B cell (primary cell): ENCODE measurements at regions not wholly inside any gene's neighbourhood (a gene's known extent, or its start where the extent isn't known, plus 50 kb on each side); places are given as distances from the start of the nearest gene placed in this dataset.

Experiments
- ATAC-seq: fragments of 200-7000 bp; cut with Tn5 transposase; one replicate; pipeline ENCODE4 v1.10.0; 2021; ENCODE audit warnings: low read depth, mild to moderate bottlenecking, moderate number of reproducible peaks, moderate library complexity
- CTCF ChIA-PET: fragments of 350-600 bp; sonication (Branson Sonifier 250); formaldehyde crosslinking; loops from one replicate; lab custom pipeline; 2021; ENCODE audit warnings: antibody characterized with exemption, inconsistent platforms; lab: Charles Lee
- POLR2A ChIA-PET: fragments of 350-600 bp; sonication (Branson Sonifier 250); formaldehyde crosslinking; loops from one replicate; lab custom pipeline; 2021; ENCODE audit warnings: antibody characterized with exemption; lab: Charles Lee
- DNase-seq: peaks from one replicate; pipeline ENCODE4 v3.0.0; 2013
- H2AFZ ChIP-seq: 2 replicates; pipeline ENCODE4 v1.6.1; 2012; ENCODE audit warnings: mild to moderate bottlenecking, low read depth, low read length; ENCODE audit not compliant: insufficient read depth, poor library complexity, severe bottlenecking
- H3K27ac ChIP-seq, 2 donors: 1 replicate in 1 of 2; 2 replicates in 1 of 2; pipeline ENCODE4 v1.5.1; 2012 to 2013; ENCODE audit warnings: low read length in 2 of 2, mild to moderate bottlenecking in 2 of 2, moderate library complexity in 1 of 2
- H3K27me3 ChIP-seq, 4 experiments: fragments of 200-600 bp in 1 of 4; sonication (generic) in 1 of 4; replicated peaks in 1 of 4; 1 replicate in 2 of 4; 2 replicates in 2 of 4; pipeline versions ENCODE4 v1.6.1 to v1.7.0; 2013 to 2016; ENCODE audit warnings: low read length in 3 of 4, mild to moderate bottlenecking in 2 of 4, mixed read lengths in 1 of 4, moderate library complexity in 1 of 4; ENCODE audit not compliant: insufficient read depth in 4 of 4, control insufficient read depth in 3 of 4; ENCODE audit errors: control extremely low read depth in 1 of 4
- H3K36me3 ChIP-seq, 2 experiments: replicated peaks in 1 of 2; 1 replicate in 1 of 2; 2 replicates in 1 of 2; pipeline versions ENCODE4 v1.6.1 to v1.7.1; 2013; ENCODE audit warnings: low read length in 1 of 2; ENCODE audit not compliant: insufficient read depth in 2 of 2, control insufficient read depth in 1 of 2; ENCODE audit errors: control extremely low read depth in 1 of 2, extremely low read depth in 1 of 2
- H3K4me1 ChIP-seq, 2 donors: fragments of 200-600 bp in 1 of 2; sonication (generic) in 1 of 2; 1 replicate in 1 of 2; 2 replicates in 1 of 2; pipeline versions ENCODE4 v1.5.1 to v1.6.1; 2013 to 2017; ENCODE audit warnings: low read length in 2 of 2; ENCODE audit not compliant: control insufficient read depth in 2 of 2, insufficient read depth in 2 of 2
- H3K4me2 ChIP-seq: replicated peaks from 2 replicates; pipeline ENCODE3; 2012; ENCODE audit warnings: mild to moderate bottlenecking, low read depth, low read length; ENCODE audit not compliant: poor library complexity, severe bottlenecking
- H3K4me3 ChIP-seq, 5 experiments: fragments of 200-600 bp in 1 of 5; sonication (generic) in 1 of 5; 1 replicate in 3 of 5; 2 replicates in 2 of 5; pipeline versions ENCODE4 v1.5.1 to v1.7.0; 2011 to 2016; ENCODE audit warnings: low read length in 4 of 5, mild to moderate bottlenecking in 4 of 5, low read depth in 2 of 5, control low read depth in 1 of 5, moderate library complexity in 1 of 5; ENCODE audit not compliant: insufficient read depth in 1 of 5; ENCODE audit errors: control extremely low read depth in 1 of 5, extremely low read depth in 1 of 5
- H3K79me2 ChIP-seq: fragments of 200-600 bp; sonication (generic); one replicate; pipeline ENCODE4 v1.6.0; 2016; ENCODE audit warnings: low read length; ENCODE audit not compliant: control insufficient read depth, insufficient read depth
- H3K9ac ChIP-seq: fragments of 200-600 bp; sonication (generic); 2 replicates; pipeline ENCODE4 v1.6.1; 2017; ENCODE audit warnings: mild to moderate bottlenecking, low read length, moderate library complexity
- H3K9me3 ChIP-seq, 3 donors: one replicate each; pipeline versions ENCODE4 v1.6.1 to v1.7.1; 2013; ENCODE audit warnings: low read length in 2 of 3; ENCODE audit not compliant: control insufficient read depth in 2 of 3, insufficient read depth in 1 of 3; ENCODE audit errors: control extremely low read depth in 1 of 3
- H4K20me1 ChIP-seq: 2 replicates; pipeline ENCODE4 v1.6.0; 2012; ENCODE audit warnings: mild to moderate bottlenecking, low read length; ENCODE audit not compliant: insufficient read depth, control insufficient read depth, poor library complexity, severe bottlenecking
- H3K27ac Mint-ChIP-seq: one replicate; pipeline ENCODE4 v1.8.0; 2021; ENCODE audit warnings: mixed read lengths
- H3K27me3 Mint-ChIP-seq: one replicate; pipeline ENCODE4 v1.8.0; 2021; ENCODE audit warnings: mixed read lengths
- H3K4me1 Mint-ChIP-seq: one replicate; pipeline ENCODE4 v1.8.0; 2021; ENCODE audit warnings: mixed read lengths
- H3K4me3 Mint-ChIP-seq: one replicate; pipeline ENCODE4 v1.8.0; 2021; ENCODE audit warnings: mixed read lengths
- H3K9me3 Mint-ChIP-seq: one replicate; pipeline ENCODE4 v1.8.0; 2022; ENCODE audit warnings: mixed read lengths; ENCODE audit not compliant: insufficient read depth
- CTCF ChIP-seq: fragments of 200-600 bp; IDR thresholded peaks from one replicate; pipeline ENCODE4 v1.8.0; 2022; ENCODE audit warnings: antibody characterized with exemption, mild to moderate bottlenecking
- EZH2 ChIP-seq: IDR thresholded peaks from 2 replicates; pipeline ENCODE4 v1.6.1; 2012; ENCODE audit warnings: borderline replicate concordance, low read depth, mild to moderate bottlenecking, moderate library complexity, low read length; ENCODE audit not compliant: insufficient read depth, poor library complexity, severe bottlenecking
- WGBS: methylation state at CpG from one replicate; pipeline ENCODE4 v1.1.5; 2013; ENCODE audit warnings: missing lambda C conversion rate; ENCODE audit not compliant: insufficient coverage; 5-methylcytosine and 5-hydroxymethylcytosine counted together
- intact Hi-C: fragments of 100-400 bp; cut with micrococcal nuclease; formaldehyde crosslinking; loops from one replicate; pipeline ENCODE4 v1.10.0; 2022

GRCh38 chr20:60782959-60783625 is 469.0 kb upstream of the CDH4 start:
- Histone ChIP-seq H2AFZ (no peak overlapping the region), H3K4me2 (no peak overlapping the region), H3K4me3 (no peak overlapping the region), H3K27me3 (no peaks in the 10 kb centered on the region), H3K79me2 (no peaks in the 10 kb centered on the region), H3K4me1 (no peaks in the 10 kb centered on the region), H3K27ac (no peak overlapping the region), H3K9me3 (peaks cover 0 to 12% (median 0%) of the 10 kb centered on the region in 3 donors), H3K9ac (no peak overlapping the region), H4K20me1 (no peaks in the 10 kb centered on the region), H3K36me3 (no peaks in the 10 kb centered on the region)
- no peak for DNase-seq
- TF ChIP-seq EZH2 = no peak
- no peak for TF ChIP-seq CTCF
- no peaks in the 10 kb centered on the region for H3K27me3 Mint-ChIP-seq
- H3K9me3 Mint-ChIP-seq = peaks cover 3% of the 10 kb centered on the region
- no peak overlapping the region for H3K4me3 Mint-ChIP-seq
- ChIA-PET POLR2A (no interaction called here), CTCF (no interaction called here)
- no peaks in the 10 kb centered on the region for H3K4me1 Mint-ChIP-seq
- ATAC-seq = no peak
- H3K27ac Mint-ChIP-seq = no peak overlapping the region
- WGBS = 75% methylated on average over 7 of the region's 7 CpGs
- intact Hi-C loops = no loop called here

- no peak overlapping the region for H3K4me3 ChIP-seq
- CTCF ChIA-PET = no interaction called here
- POLR2A ChIA-PET = no interaction called here
Measured at GRCh38 chr20:60785301-60785700, 466.8 kb upstream of the CDH4 start.

More at GRCh38 chr20:60785301-60785700, 466.8 kb upstream of the CDH4 start:
- H3K4me2 ChIP-seq = no peak overlapping the region
- WGBS = no CpG with 5 or more reads among the region's 1 CpG
- no peak overlapping the region for H3K4me3 Mint-ChIP-seq
- DNase-seq (no peak), ATAC-seq (no peak)
- H3K79me2 ChIP-seq = no peaks in the 10 kb centered on the region
- no peaks in the 10 kb centered on the region for H3K9me3 Mint-ChIP-seq
- TF ChIP-seq EZH2 = no peak
- TF ChIP-seq CTCF = no peak
- no peaks in the 10 kb centered on the region for H3K4me1 ChIP-seq
- H2AFZ ChIP-seq = no peak overlapping the region
- no peak overlapping the region for H3K9ac ChIP-seq
- H3K27me3 Mint-ChIP-seq = no peaks in the 10 kb centered on the region
- no peaks in the 10 kb centered on the region for H3K27me3 ChIP-seq
- no peaks in the 10 kb centered on the region for H3K4me1 Mint-ChIP-seq
- intact Hi-C loops = no loop called here
- no peaks in the 10 kb centered on the region for H4K20me1 ChIP-seq
- H3K27ac ChIP-seq = no peak overlapping the region
- H3K9me3 ChIP-seq = peaks cover 0 to 12% (median 0%) of the 10 kb centered on the region in 3 donors
- H3K27ac Mint-ChIP-seq = no peak overlapping the region
- no peaks in the 10 kb centered on the region for H3K36me3 ChIP-seq
